ENCODE measurements at regions not wholly inside any gene's neighbourhood (a gene's known extent, or its start where the extent isn't known, plus 50 kb on each side); places are given as distances from the start of the nearest gene placed in this dataset.
"Not testable (repeated sequence)": the region's sequence is repeated elsewhere in the genome, so short reads cannot be mapped to it uniquely, and the experiment has no call there.

DNA sequence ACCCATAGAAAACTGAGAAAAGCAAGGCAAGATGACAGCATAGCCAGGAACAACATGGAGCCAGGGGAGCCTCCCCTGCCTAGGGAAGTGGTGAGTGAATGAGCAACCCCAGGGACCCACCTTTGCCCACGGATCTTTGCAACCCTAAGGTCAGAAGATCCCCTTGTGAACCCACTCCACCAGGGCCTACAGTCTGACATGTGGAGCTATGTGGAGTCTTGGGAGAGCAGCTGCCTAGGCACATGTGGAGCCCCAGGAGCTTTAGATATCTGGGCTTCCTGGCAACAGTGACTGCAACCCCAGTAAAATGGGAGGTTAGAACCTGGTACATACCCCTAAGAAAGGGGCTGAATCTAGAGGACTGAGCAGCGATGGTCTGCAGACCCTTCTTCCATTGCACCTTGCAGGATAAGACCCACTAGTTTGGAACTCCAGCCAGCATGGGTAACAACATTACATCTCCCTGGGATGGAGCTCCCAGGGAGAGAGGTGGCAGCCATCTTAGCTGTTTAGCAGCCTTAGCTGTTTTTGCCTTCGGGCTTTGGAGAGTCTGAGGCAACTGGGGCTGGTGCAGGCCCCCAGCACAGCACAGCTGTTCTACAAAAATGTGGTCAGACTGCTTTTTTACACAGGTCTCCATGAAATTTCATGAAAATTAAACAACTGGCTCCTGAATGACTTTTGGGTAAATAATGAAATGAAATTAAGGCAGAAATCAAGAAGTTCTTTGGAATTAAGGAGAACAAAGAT, 104.7 kb upstream of the TRIM2 start:
- peaks cover 33% of the 10 kb centered on the region for H3K27me3 ChIP-seq (ENCODE audit: insufficient read depth, low read length)
- no peaks in the 10 kb centered on the region for H3K4me1 ChIP-seq (ENCODE audit: control insufficient read depth, insufficient read depth, low read length, unreplicated experiment)
- H3K79me2 ChIP-seq (ENCODE audit: control insufficient read depth, insufficient read depth, low read length, unreplicated experiment): no peaks in the 10 kb centered on the region

DNA sequence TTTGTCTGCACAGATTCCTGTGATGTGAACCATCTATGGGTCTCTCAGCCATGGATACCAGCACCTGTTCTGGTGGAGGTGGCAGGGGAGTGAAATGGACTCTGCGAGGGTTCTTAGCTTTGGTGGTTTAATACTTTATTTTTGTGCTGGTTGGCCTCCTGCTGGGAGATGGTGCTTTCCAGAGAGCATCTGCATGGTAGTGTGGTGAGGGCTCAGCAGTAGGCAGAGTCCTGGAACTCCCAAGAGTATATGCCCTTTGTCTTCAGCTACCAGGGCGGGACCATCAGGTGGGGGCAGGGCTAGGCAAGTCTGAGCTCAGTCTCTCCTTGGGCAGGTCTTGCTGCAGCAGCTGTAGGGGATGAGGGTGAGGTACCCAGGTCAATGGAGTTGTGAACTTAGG, 97.5 kb upstream of the TRIM2 start:
- H2AFZ ChIP-seq (ENCODE audit: low read length, unreplicated experiment); H3K36me3 ChIP-seq (ENCODE audit: insufficient read depth, low read length); H3K4me1 ChIP-seq (ENCODE audit: control insufficient read depth, insufficient read depth, low read length, unreplicated experiment); H3K4me3 ChIP-seq (ENCODE audit: low read depth, low read length); H3K79me2 ChIP-seq (ENCODE audit: control insufficient read depth, insufficient read depth, low read length, unreplicated experiment); H3K27ac ChIP-seq (ENCODE audit: low read depth, low read length): not testable (repeated sequence)
- H3K27me3 ChIP-seq (ENCODE audit: insufficient read depth, low read length): peaks cover 62% of the 10 kb centered on the region

More for the DNA sequence above, 104.7 kb upstream of the TRIM2 start:
- Histone ChIP-seq H3K27ac (ENCODE audit: low read depth, low read length) (no peak overlapping the region), H3K36me3 (ENCODE audit: insufficient read depth, low read length) (no peaks in the 10 kb centered on the region), H2AFZ (ENCODE audit: low read length, unreplicated experiment) (no peak overlapping the region), H3K4me3 (ENCODE audit: low read depth, low read length) (no peak overlapping the region)

DNA sequence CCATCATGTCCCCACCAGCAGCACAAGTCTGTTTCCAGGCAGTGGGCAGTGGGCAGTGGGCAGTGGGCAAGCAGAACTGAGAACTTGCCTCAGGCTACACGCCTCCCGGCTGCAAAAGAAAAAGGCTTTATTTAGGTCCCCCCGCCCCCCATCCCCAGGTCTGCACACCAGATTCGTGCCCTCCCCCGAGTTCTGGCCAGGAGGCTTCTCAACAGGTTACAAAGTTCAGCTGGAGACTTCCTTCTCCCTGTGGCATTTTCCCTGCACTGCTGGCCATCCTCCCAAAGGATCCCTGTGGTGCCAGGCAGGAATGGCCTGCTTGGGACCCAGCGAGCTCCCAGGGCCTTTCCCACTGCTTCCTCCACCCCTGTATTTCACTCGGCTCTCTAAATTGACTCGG, 97.0 kb upstream of the TRIM2 start:
- no peak overlapping the region for H2AFZ ChIP-seq (ENCODE audit: low read length, unreplicated experiment)

GRCh38 chr4:153109296-153109849, 94.9 kb upstream of the TRIM2 start:
- H2AFZ ChIP-seq (ENCODE audit: low read length, unreplicated experiment): no peak overlapping the region
- peaks cover 41% of the 10 kb centered on the region for H3K27me3 ChIP-seq (ENCODE audit: insufficient read depth, low read length)
- no peak overlapping the region for H3K4me3 ChIP-seq (ENCODE audit: low read depth, low read length)
- H3K36me3 ChIP-seq (ENCODE audit: insufficient read depth, low read length): no peaks in the 10 kb centered on the region
- no peak overlapping the region for H3K27ac ChIP-seq (ENCODE audit: low read depth, low read length)
- no peaks in the 10 kb centered on the region for H3K79me2 ChIP-seq (ENCODE audit: control insufficient read depth, insufficient read depth, low read length, unreplicated experiment)
- peaks cover 2% of the 10 kb centered on the region for H3K4me1 ChIP-seq (ENCODE audit: control insufficient read depth, insufficient read depth, low read length, unreplicated experiment)

More for the DNA sequence above, 97.0 kb upstream of the TRIM2 start:
- H3K36me3 ChIP-seq (ENCODE audit: insufficient read depth, low read length): no peaks in the 10 kb centered on the region
- H3K79me2 ChIP-seq (ENCODE audit: control insufficient read depth, insufficient read depth, low read length, unreplicated experiment): no peaks in the 10 kb centered on the region
- no peak overlapping the region for H3K4me3 ChIP-seq (ENCODE audit: low read depth, low read length)
- H3K27ac ChIP-seq (ENCODE audit: low read depth, low read length): no peak overlapping the region
- no peaks in the 10 kb centered on the region for H3K4me1 ChIP-seq (ENCODE audit: control insufficient read depth, insufficient read depth, low read length, unreplicated experiment)
- H3K27me3 ChIP-seq (ENCODE audit: insufficient read depth, low read length): peaks cover 61% of the 10 kb centered on the region

- Histone ChIP-seq H3K27ac (ENCODE audit: low read depth, low read length) (no peak overlapping the region), H2AFZ (ENCODE audit: low read length, unreplicated experiment) (no peak overlapping the region)
Observed at GRCh38 chr4:153110739-153111138, 93.5 kb upstream of the TRIM2 start.

DNA sequence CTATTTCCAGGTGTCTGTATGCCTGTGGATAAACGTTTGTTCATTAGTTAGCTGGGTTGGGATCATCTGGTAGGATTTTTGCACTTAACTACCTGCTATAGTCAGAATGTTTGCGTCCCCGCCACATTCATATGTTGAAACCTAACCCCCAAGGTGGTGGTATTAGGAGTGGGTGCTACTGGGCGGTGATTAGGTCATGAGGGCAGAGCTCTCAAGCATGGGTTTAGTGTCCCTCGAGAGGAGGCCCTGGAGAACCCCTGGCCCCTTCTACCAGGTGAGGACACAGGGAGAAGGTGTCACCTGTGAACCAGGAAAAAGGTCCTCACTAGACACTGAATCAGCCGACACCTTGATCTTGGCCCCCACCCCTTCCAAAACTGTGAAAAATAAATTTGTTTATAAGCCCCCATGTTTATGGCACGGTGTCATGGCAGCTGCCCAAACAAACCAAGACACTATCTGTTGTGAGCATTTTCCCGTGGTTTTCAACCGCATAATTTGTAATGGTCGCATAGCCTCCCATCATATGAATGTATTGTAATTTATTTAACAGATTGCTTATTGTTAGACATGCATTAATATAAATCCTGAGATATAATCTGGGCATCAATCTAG, 92.7 kb upstream of the TRIM2 start:
- no peak overlapping the region for H3K27ac ChIP-seq (ENCODE audit: low read depth, low read length)
- peaks cover 17% of the 10 kb centered on the region for H3K4me1 ChIP-seq (ENCODE audit: control insufficient read depth, insufficient read depth, low read length, unreplicated experiment)
- H3K36me3 ChIP-seq (ENCODE audit: insufficient read depth, low read length): no peaks in the 10 kb centered on the region
- peaks cover 19% of the 10 kb centered on the region for H3K27me3 ChIP-seq (ENCODE audit: insufficient read depth, low read length)
- H3K4me3 ChIP-seq (ENCODE audit: low read depth, low read length): no peak overlapping the region
- no peaks in the 10 kb centered on the region for H3K79me2 ChIP-seq (ENCODE audit: control insufficient read depth, insufficient read depth, low read length, unreplicated experiment)
- no peak overlapping the region for H2AFZ ChIP-seq (ENCODE audit: low read length, unreplicated experiment)

More at GRCh38 chr4:153110739-153111138, 93.5 kb upstream of the TRIM2 start:
- Histone ChIP-seq H3K79me2 (ENCODE audit: control insufficient read depth, insufficient read depth, low read length, unreplicated experiment) (no peaks in the 10 kb centered on the region), H3K36me3 (ENCODE audit: insufficient read depth, low read length) (no peaks in the 10 kb centered on the region), H3K4me3 (ENCODE audit: low read depth, low read length) (no peak overlapping the region), H3K27me3 (ENCODE audit: insufficient read depth, low read length) (peaks cover 27% of the 10 kb centered on the region), H3K4me1 (ENCODE audit: control insufficient read depth, insufficient read depth, low read length, unreplicated experiment) (peaks cover 15% of the 10 kb centered on the region)

DNA sequence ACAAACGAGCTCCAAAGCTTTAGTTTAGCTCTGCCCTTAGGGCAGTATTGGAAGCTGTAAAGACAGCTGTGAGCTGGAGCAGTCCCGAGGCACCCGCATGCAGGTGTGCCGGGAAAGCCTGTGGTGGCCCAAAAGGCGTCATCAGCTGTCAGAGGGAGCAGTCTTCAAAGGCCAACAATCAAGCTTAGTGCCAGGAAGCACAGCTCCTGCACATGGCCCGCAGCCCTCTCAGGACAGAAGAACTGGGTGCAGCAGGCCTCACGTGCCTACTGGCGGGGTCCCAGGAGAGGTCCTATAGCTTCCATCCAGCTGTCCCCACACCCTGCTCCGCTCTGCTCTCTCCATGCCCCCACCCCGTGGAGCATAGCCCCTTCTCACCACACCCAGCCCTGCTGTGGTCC, 92.2 kb upstream of the TRIM2 start:
- H3K27ac ChIP-seq (ENCODE audit: low read depth, low read length): no peak overlapping the region
- H3K36me3 ChIP-seq (ENCODE audit: insufficient read depth, low read length): no peaks in the 10 kb centered on the region

DNA sequence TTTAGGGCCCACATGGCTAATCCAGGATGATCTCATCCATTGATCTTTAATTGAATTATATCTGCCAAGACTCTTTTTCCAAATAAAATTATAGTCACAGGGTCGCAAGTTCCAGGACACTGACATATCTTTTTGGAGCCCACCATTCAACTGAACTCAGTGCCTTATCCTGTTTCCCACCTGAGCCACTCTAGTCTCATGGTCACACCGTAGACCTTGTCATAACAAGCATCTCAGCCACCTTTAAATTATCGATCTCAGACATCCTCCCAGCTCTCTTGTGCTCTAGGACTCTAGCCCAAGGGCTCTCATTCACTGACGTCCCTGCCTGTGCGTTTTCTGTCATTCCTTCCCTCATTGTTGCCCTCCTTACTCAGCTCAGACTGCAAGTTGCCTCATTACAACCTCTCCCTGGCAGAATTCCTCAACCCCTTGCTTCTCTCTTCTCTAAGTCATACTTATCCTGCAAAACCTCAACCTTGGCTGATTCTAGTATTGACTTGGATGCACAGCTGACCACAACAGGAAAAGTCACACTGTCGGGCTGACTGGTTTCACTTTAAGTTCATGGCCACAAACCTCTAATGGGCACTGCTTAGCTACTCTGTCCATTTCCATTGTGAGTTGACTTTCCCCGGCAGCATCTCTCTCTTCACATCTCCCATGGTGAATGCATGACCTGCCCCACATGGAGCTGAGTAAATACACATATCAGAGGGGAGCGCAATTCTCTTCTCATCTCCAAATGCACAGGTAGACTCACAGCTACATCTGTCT, 91.0 kb upstream of the TRIM2 start:
- peaks cover 2% of the 10 kb centered on the region; the same call in 1 of the 2 replicates for H3K27me3 ChIP-seq (ENCODE audit: insufficient read depth, low read length)
- no peaks in the 10 kb centered on the region for H3K36me3 ChIP-seq (ENCODE audit: insufficient read depth, low read length)

More for the DNA sequence above, 92.2 kb upstream of the TRIM2 start:
- H3K4me3 ChIP-seq (ENCODE audit: low read depth, low read length): no peak overlapping the region
- H3K27me3 ChIP-seq (ENCODE audit: insufficient read depth, low read length): peaks cover 14% of the 10 kb centered on the region
- peaks cover 17% of the 10 kb centered on the region for H3K4me1 ChIP-seq (ENCODE audit: control insufficient read depth, insufficient read depth, low read length, unreplicated experiment)
- no peaks in the 10 kb centered on the region for H3K79me2 ChIP-seq (ENCODE audit: control insufficient read depth, insufficient read depth, low read length, unreplicated experiment)
- no peak overlapping the region for H2AFZ ChIP-seq (ENCODE audit: low read length, unreplicated experiment)

GRCh38 chr4:153113838-153114105, 90.5 kb upstream of the TRIM2 start:
- H3K36me3 ChIP-seq (ENCODE audit: insufficient read depth, low read length): no peaks in the 10 kb centered on the region
- no peaks in the 10 kb centered on the region for H3K79me2 ChIP-seq (ENCODE audit: control insufficient read depth, insufficient read depth, low read length, unreplicated experiment)
- peaks cover 17% of the 10 kb centered on the region for H3K4me1 ChIP-seq (ENCODE audit: control insufficient read depth, insufficient read depth, low read length, unreplicated experiment)
- H3K4me3 ChIP-seq (ENCODE audit: low read depth, low read length): no peak overlapping the region
- no peak overlapping the region for H2AFZ ChIP-seq (ENCODE audit: low read length, unreplicated experiment)
- no peak overlapping the region for H3K27ac ChIP-seq (ENCODE audit: low read depth, low read length)
- H3K27me3 ChIP-seq (ENCODE audit: insufficient read depth, low read length): no peaks in the 10 kb centered on the region

More for the DNA sequence above, 91.0 kb upstream of the TRIM2 start:
- H3K4me1 ChIP-seq (ENCODE audit: control insufficient read depth, insufficient read depth, low read length, unreplicated experiment): peaks cover 17% of the 10 kb centered on the region
- H2AFZ ChIP-seq (ENCODE audit: low read length, unreplicated experiment): no peak overlapping the region
- no peak overlapping the region for H3K27ac ChIP-seq (ENCODE audit: low read depth, low read length)
- H3K79me2 ChIP-seq (ENCODE audit: control insufficient read depth, insufficient read depth, low read length, unreplicated experiment): no peaks in the 10 kb centered on the region
- no peak overlapping the region for H3K4me3 ChIP-seq (ENCODE audit: low read depth, low read length)

GRCh38 chr4:153114771-153115321, 89.4 kb upstream of the TRIM2 start:
- H3K79me2 ChIP-seq (ENCODE audit: control insufficient read depth, insufficient read depth, low read length, unreplicated experiment): no peaks in the 10 kb centered on the region
- no peaks in the 10 kb centered on the region for H3K27me3 ChIP-seq (ENCODE audit: insufficient read depth, low read length)
- no peaks in the 10 kb centered on the region for H3K36me3 ChIP-seq (ENCODE audit: insufficient read depth, low read length)
- peak overlapping the region; percentile 84 for H3K27ac ChIP-seq (ENCODE audit: low read depth, low read length)
- peak overlapping the region; percentile 8; the same call in 1 of the 2 replicates for H3K4me3 ChIP-seq (ENCODE audit: low read depth, low read length)
- H2AFZ ChIP-seq (ENCODE audit: low read length, unreplicated experiment): peak overlapping the region; percentile 38
- peaks cover 17% of the 10 kb centered on the region for H3K4me1 ChIP-seq (ENCODE audit: control insufficient read depth, insufficient read depth, low read length, unreplicated experiment)

All from ACC112 (cell line).